Gastrocnemius medialis (tissue), 4 donors: ENCODE measurements at regions not wholly inside any gene's neighbourhood (a gene's known extent, or its start where the extent isn't known, plus 50 kb on each side); places are given as distances from the start of the nearest gene placed in this dataset.

Source experiments
- CTCF ChIP-seq, 5 experiments: fragments of 450-650 bp in 3 of 5; fragments of 200-600 bp in 2 of 5; sonication (generic) in 2 of 5; IDR thresholded peaks in 4 of 5; conservative IDR thresholded peaks in 1 of 5; 1 replicate in 4 of 5; 2 replicates in 1 of 5; pipeline ENCODE4 v1.5.1; 2016 to 2019; ENCODE audit warnings: antibody characterized with exemption in 5 of 5, mild to moderate bottlenecking in 3 of 5, moderate library complexity in 3 of 5
- POLR2A ChIP-seq, 2 donors: fragments of 450-650 bp; IDR thresholded peaks; one replicate each; pipeline ENCODE4 v1.6.1; 2017; ENCODE audit warnings: antibody characterized with exemption in 2 of 2, mild to moderate bottlenecking in 2 of 2, moderate library complexity in 2 of 2

- TF ChIP-seq CTCF (IDR thresholded peaks at IDR 0.05 in 4 of 5, conservative IDR thresholded peaks at IDR 0.05 in 1 of 5) (no peak), POLR2A (IDR thresholded peaks at IDR 0.05) (no peak)
These were observed 467.5 kb downstream of the FBXO15 start for GRCh38 chr18:73679941-73680712.
